ENCODE measurements at regions not wholly inside any gene's neighbourhood (a gene's known extent, or its start where the extent isn't known, plus 50 kb on each side); places are given as distances from the start of the nearest gene placed in this dataset.

GRCh38 chr17:6348891-6349290, 86.0 kb downstream of the AIPL1 start:
- H3K4me1 ChIP-seq (ENCODE audit: control insufficient read depth, insufficient read depth, low read length) = no peaks in the 10 kb centered on the region
- H3K27ac ChIP-seq (ENCODE audit: control insufficient read depth, insufficient read depth) = no peak overlapping the region
- H3K79me2 ChIP-seq (ENCODE audit: control insufficient read depth, insufficient read depth, low read length) = no peaks in the 10 kb centered on the region
- POLR2A ChIA-PET = no interaction called here
- no peaks in the 10 kb centered on the region for H4K20me1 ChIP-seq (ENCODE audit: control insufficient read depth, insufficient read depth)
- no peak overlapping the region for H3K4me3 ChIP-seq
- 34% methylated on average over 9 of the region's 9 CpGs for whole genome bisulfite sequencing (ENCODE audit: insufficient coverage, insufficient replicate concordance, low lambda C conversion rate, missing lambda C conversion rate)
- SMC1A ChIA-PET (ENCODE audit: uncharacterized antibody, unreplicated experiment) = no interaction called here
- intact Hi-C loops (cut with micrococcal nuclease; ENCODE audit: unreplicated experiment) (no loop called here), in situ Hi-C loops (cut with MboI) (no loop called here)
- TF ChIP-seq HDAC6 (IDR thresholded peaks at IDR 0.05; ENCODE audit: unreplicated experiment) (no peak), ZNF24 (IDR thresholded peaks at IDR 0.05) (no peak)
- ATAC-seq = no peak
- RAD21 ChIA-PET (ENCODE audit: unreplicated experiment) = no interaction called here
- H3K9me3 ChIP-seq (replicated peaks; ENCODE audit: control insufficient read depth, insufficient read depth, low read length) = no peaks in the 10 kb centered on the region
- no peaks in the 10 kb centered on the region for H3K36me3 ChIP-seq (ENCODE audit: control insufficient read depth in 2 of 2, insufficient read depth in 2 of 2, low read length in 1 of 2)
- no TSS peak for BruUV-seq (replicated peaks)
- H3K9ac ChIP-seq (ENCODE audit: control insufficient read depth, insufficient read depth, low read length) = no peak overlapping the region
- CTCF ChIA-PET = no interaction called here
- no peak overlapping the region for H3K4me2 ChIP-seq (ENCODE audit: control insufficient read depth, insufficient read depth)
- H2AFZ ChIP-seq (ENCODE audit: control insufficient read depth, low read depth, low read length) = no peak overlapping the region
- H3K27me3 ChIP-seq (replicated peaks in 1 of 2; ENCODE audit: control insufficient read depth in 2 of 2, insufficient read depth in 2 of 2, low read length in 1 of 2) = no peaks in the 10 kb centered on the region; a peak in 2 of 4 replicates
- DNase-seq (ENCODE audit: low read depth, low spot score) = no peak
- FAIRE-seq = no peak

DNA sequence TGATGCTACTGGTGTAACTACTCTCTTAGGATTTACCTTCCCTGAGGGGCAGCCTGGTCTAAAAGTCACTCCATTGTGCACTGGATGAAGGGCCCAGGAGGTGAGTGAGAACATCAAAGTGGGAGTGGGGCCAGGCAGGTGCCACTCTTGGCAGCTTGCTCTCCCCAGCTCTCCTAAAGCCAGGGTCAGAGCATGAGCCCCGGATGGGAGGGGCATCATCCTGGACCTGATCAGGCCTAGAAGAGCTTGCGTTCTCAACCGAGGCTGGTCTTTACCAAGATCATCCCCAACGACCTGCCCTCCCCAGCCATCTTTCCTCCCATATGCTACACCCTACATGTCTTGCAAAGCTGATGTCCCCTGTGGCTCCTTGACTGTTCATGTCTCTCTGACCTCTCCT, 87.1 kb downstream of the AIPL1 start:
- POLR2A ChIA-PET = interaction anchor here (0.6 kb wide), 1 partner anchor 1324 kb away, joined by 6 read pairs; no protein-coding TSS in a partner anchor
- no peak for FAIRE-seq
- Histone ChIP-seq H3K36me3 (ENCODE audit: control insufficient read depth in 2 of 2, insufficient read depth in 2 of 2, low read length in 1 of 2) (no peaks in the 10 kb centered on the region), H3K4me3 (no peak overlapping the region), H3K9ac (ENCODE audit: control insufficient read depth, insufficient read depth, low read length) (no peak overlapping the region), H3K27ac (ENCODE audit: control insufficient read depth, insufficient read depth) (no peak overlapping the region), H4K20me1 (ENCODE audit: control insufficient read depth, insufficient read depth) (no peaks in the 10 kb centered on the region), H3K27me3 (replicated peaks in 1 of 2; ENCODE audit: control insufficient read depth in 2 of 2, insufficient read depth in 2 of 2, low read length in 1 of 2) (no peaks in the 10 kb centered on the region; a peak in 2 of 4 replicates), H3K79me2 (ENCODE audit: control insufficient read depth, insufficient read depth, low read length) (no peaks in the 10 kb centered on the region), H3K9me3 (replicated peaks; ENCODE audit: control insufficient read depth, insufficient read depth, low read length) (no peaks in the 10 kb centered on the region), H3K4me2 (ENCODE audit: control insufficient read depth, insufficient read depth) (no peak overlapping the region), H2AFZ (ENCODE audit: control insufficient read depth, low read depth, low read length) (no peak overlapping the region), H3K4me1 (ENCODE audit: control insufficient read depth, insufficient read depth, low read length) (no peaks in the 10 kb centered on the region)
- TF ChIP-seq CHD4 (IDR thresholded peaks at IDR 0.05) (no peak), TCF12 (IDR thresholded peaks at IDR 0.05; ENCODE audit: low read depth, low read length) (no peak), SUZ12 (IDR thresholded peaks at IDR 0.05; ENCODE audit: unreplicated experiment) (no peak), BCLAF1 (IDR thresholded peaks at IDR 0.05) (no peak), POLR2AphosphoS2 (IDR thresholded peaks at IDR 0.05; ENCODE audit: low read depth, low read length) (no peak)
- TF ChIP-seq, protein P1, sequence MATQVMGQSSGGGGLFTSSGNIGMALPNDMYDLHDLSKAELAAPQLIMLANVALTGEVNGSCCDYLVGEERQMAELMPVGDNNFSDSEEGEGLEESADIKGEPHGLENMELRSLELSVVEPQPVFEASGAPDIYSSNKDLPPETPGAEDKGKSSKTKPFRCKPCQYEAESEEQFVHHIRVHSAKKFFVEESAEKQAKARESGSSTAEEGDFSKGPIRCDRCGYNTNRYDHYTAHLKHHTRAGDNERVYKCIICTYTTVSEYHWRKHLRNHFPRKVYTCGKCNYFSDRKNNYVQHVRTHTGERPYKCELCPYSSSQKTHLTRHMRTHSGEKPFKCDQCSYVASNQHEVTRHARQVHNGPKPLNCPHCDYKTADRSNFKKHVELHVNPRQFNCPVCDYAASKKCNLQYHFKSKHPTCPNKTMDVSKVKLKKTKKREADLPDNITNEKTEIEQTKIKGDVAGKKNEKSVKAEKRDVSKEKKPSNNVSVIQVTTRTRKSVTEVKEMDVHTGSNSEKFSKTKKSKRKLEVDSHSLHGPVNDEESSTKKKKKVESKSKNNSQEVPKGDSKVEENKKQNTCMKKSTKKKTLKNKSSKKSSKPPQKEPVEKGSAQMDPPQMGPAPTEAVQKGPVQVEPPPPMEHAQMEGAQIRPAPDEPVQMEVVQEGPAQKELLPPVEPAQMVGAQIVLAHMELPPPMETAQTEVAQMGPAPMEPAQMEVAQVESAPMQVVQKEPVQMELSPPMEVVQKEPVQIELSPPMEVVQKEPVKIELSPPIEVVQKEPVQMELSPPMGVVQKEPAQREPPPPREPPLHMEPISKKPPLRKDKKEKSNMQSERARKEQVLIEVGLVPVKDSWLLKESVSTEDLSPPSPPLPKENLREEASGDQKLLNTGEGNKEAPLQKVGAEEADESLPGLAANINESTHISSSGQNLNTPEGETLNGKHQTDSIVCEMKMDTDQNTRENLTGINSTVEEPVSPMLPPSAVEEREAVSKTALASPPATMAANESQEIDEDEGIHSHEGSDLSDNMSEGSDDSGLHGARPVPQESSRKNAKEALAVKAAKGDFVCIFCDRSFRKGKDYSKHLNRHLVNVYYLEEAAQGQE (IDR thresholded peaks at IDR 0.05; ENCODE audit: low read depth, low read length) = no peak
- no peak for DNase-seq (ENCODE audit: low read depth, low spot score)
- 35% methylated on average over 4 of the region's 4 CpGs for WGBS (ENCODE audit: insufficient coverage, insufficient replicate concordance, low lambda C conversion rate, missing lambda C conversion rate)
- CTCF ChIA-PET = no interaction called here
- intact Hi-C loops (cut with micrococcal nuclease; ENCODE audit: unreplicated experiment) = no loop called here
- SMC1A ChIA-PET (ENCODE audit: uncharacterized antibody, unreplicated experiment) = no interaction called here
- no peak for ATAC-seq
- BruUV-seq (replicated peaks) = no TSS peak
- in situ Hi-C loops (cut with MboI) = no loop called here
- RAD21 ChIA-PET (ENCODE audit: unreplicated experiment) = no interaction called here
